Mesodermal cell (in vitro differentiated cells): ENCODE measurements at regions not wholly inside any gene's neighbourhood (a gene's known extent, or its start where the extent isn't known, plus 50 kb on each side); places are given as distances from the start of the nearest gene placed in this dataset.

Experiments
- H3K27ac ChIP-seq: 2 replicates; pipeline ENCODE4 v1.7.0; 2013; ENCODE audit warnings: mild to moderate bottlenecking, low read depth, low read length, moderate library complexity; ENCODE audit not compliant: severe bottlenecking
- H3K36me3 ChIP-seq: 2 replicates; pipeline ENCODE4 v1.7.1; 2013; ENCODE audit warnings: mild to moderate bottlenecking, low read length, moderate library complexity; ENCODE audit not compliant: control insufficient read depth, insufficient read depth
- H3K4me1 ChIP-seq: one replicate; pipeline ENCODE4 v1.7.1; 2013; ENCODE audit warnings: mild to moderate bottlenecking, low read length; ENCODE audit not compliant: insufficient read depth, control insufficient read depth, poor library complexity, severe bottlenecking
- H3K4me3 ChIP-seq: 2 replicates; pipeline ENCODE4 v1.7.0; 2013; ENCODE audit warnings: low read length, control low read depth, mild to moderate bottlenecking; ENCODE audit not compliant: insufficient read depth, poor library complexity, severe bottlenecking; ENCODE audit errors: extremely low read depth
- H3K9me3 ChIP-seq: 2 replicates; pipeline ENCODE4 v1.7.1; 2013; ENCODE audit warnings: mild to moderate bottlenecking, low read length, moderate library complexity; ENCODE audit not compliant: control insufficient read depth
- whole genome bisulfite sequencing, 2 experiments: methylation state at CpG; one replicate each; pipeline ENCODE4 v1.1.5; 2013; ENCODE audit warnings: missing lambda C conversion rate in 2 of 2; ENCODE audit not compliant: insufficient coverage in 2 of 2; 5-methylcytosine and 5-hydroxymethylcytosine counted together

DNA sequence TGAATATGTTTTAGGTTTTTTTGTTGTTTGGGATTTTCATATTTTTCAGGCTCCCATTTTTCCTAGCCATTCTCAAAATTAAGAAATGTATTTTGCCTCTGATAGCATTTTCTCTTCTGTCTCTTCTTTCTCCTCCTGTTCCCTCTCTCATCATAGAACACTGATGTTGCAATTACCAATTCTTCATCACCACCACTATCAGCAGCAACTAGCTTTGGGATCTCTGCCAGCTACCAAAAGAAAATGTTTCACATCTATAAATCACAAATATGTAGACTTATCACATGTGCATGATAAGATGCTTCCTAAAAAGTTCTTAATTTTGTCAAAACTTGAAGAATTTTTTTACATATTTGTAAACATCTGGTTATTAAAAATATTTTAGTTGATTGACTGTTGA is 887.1 kb downstream of the MAT2B start:
- Histone ChIP-seq H3K27ac (no peak overlapping the region), H3K4me3 (no peak overlapping the region), H3K36me3 (no peaks in the 10 kb centered on the region), H3K9me3 (no peaks in the 10 kb centered on the region), H3K4me1 (no peaks in the 10 kb centered on the region)

- no peaks in the 10 kb centered on the region for H3K36me3 ChIP-seq
- WGBS, 2 experiments, result no CpG with 5 or more reads among the region's 5 CpGs
- no peak overlapping the region for H3K4me3 ChIP-seq
- H3K27ac ChIP-seq, result no peak overlapping the region
- no peaks in the 10 kb centered on the region for H3K9me3 ChIP-seq
- H3K4me1 ChIP-seq, result no peaks in the 10 kb centered on the region
These were observed 889.3 kb downstream of the MAT2B start for GRCh38 chr5:164394686-164395194.

DNA sequence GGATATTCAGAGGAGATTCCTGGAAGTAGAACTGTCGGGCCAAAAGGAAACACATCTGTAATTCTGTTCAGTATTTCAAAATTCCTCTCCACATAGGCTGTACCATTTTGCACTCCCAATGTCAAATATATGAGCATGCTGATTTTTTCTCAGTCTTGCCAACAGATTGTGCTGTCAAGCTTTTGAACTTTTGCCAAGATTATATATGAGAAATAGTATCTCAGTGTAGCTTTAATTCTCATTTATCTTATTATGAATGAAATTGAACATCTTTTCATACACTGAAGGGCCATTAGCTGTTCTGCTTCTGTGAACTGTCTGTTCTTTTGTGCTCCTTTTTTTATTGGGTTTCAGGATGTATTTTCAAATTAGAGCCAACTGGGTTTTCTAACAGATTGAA is 907.1 kb downstream of the MAT2B start:
- H3K27ac ChIP-seq, result no peak overlapping the region
- H3K36me3 ChIP-seq, result no peaks in the 10 kb centered on the region
- no CpG with 5 or more reads among the region's 1 CpG for WGBS, 2 experiments
- H3K9me3 ChIP-seq, result no peaks in the 10 kb centered on the region
- no peak overlapping the region for H3K4me3 ChIP-seq
- H3K4me1 ChIP-seq, result no peaks in the 10 kb centered on the region

- no peaks in the 10 kb centered on the region for H3K4me1 ChIP-seq
- H3K9me3 ChIP-seq, result peaks cover 4% of the 10 kb centered on the region
- H3K4me3 ChIP-seq, result no peak overlapping the region
- H3K27ac ChIP-seq, result no peak overlapping the region
- H3K36me3 ChIP-seq, result no peaks in the 10 kb centered on the region
- WGBS, 2 experiments, result no CpG with 5 or more reads among the region's 2 CpGs
These were observed 914.7 kb downstream of the MAT2B start for GRCh38 chr5:164420161-164420560.

DNA sequence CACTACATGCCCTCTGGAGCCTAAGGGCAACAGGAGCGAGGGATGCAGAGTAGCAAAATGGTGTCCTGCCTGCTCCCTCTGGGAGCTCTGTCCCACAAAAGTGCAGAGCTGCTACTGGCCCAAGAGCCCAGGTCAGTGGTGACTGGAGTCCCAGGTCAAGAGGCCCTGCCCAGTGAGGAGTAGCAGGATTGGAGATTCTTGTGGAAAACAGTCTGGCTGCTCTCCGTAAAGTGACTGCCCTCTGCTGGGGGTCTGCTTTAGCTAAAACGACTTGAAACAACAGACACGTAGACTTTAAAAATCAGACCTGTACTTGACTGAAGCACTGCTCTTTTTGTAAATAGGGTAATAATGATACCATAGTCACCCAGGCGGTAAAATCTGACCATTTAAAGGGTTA is 917.0 kb downstream of the MAT2B start:
- WGBS, 2 experiments, result 80% methylated on average over 1 to 2 of the region's 5 CpGs
- Histone ChIP-seq H3K27ac (no peak overlapping the region), H3K36me3 (no peaks in the 10 kb centered on the region), H3K4me3 (no peak overlapping the region), H3K4me1 (no peaks in the 10 kb centered on the region), H3K9me3 (peaks cover 4% of the 10 kb centered on the region)

GRCh38 chr5:164431634-164432304 is 926.4 kb downstream of the MAT2B start:
- Histone ChIP-seq H3K36me3 (no peaks in the 10 kb centered on the region), H3K27ac (no peak overlapping the region), H3K4me3 (no peak overlapping the region), H3K4me1 (peaks cover 11% of the 10 kb centered on the region), H3K9me3 (no peaks in the 10 kb centered on the region)
- 60 to 90% methylated on average over 1 to 2 of the region's 4 CpGs for WGBS, 2 experiments

DNA sequence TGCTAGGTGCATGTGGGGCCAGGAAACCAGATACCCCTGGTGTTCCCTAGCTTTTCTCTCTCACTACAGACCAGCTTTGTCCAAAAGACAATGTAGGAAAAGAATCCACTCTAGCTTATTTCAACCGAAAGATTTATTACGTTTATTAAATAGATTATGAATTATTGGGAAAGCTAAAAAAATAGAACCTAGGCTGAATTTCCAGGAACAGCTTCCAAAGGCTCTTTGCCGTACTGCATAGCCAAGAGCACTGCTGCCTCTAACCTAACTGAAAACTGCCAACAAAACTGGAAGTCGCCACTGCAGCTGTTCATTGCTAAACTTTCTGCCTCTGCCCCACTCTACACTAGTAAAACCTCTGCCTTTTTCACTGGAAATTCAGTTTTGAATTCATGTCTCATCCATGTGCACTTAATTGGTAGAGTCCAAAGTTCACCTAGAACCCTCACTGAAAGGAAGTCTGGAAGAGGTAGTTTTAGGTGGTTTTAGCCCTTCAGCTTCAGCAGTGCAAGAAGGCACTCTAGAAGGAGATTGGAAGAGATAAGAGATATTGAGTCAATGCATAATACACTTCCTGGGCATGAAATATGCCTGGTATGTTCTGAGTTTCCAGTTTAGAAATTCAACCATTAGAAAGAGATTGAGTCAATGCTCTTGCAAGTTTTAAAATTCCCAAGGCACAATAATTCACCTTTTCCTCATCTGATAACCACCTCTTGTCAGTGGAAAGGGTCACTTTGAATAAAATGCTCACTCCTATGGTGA is 927.9 kb downstream of the MAT2B start:
- H3K4me1 ChIP-seq, result peaks cover 11% of the 10 kb centered on the region
- H3K9me3 ChIP-seq, result no peaks in the 10 kb centered on the region
- H3K27ac ChIP-seq, result no peak overlapping the region
- 89 to 100% methylated on average over 2 of the region's 4 CpGs for WGBS, 2 experiments
- no peaks in the 10 kb centered on the region for H3K36me3 ChIP-seq
- H3K4me3 ChIP-seq, result no peak overlapping the region

- H3K36me3 ChIP-seq, result no peaks in the 10 kb centered on the region
- WGBS, 2 experiments, result no CpG with 5 or more reads among the region's 3 CpGs
- peaks cover 11% of the 10 kb centered on the region for H3K4me1 ChIP-seq
- no peak overlapping the region for H3K4me3 ChIP-seq
- no peak overlapping the region for H3K27ac ChIP-seq
- no peaks in the 10 kb centered on the region for H3K9me3 ChIP-seq
These were observed 930.2 kb downstream of the MAT2B start for GRCh38 chr5:164435576-164435975.

GRCh38 chr5:164439799-164440198 is 934.4 kb downstream of the MAT2B start:
- Histone ChIP-seq H3K36me3 (no peaks in the 10 kb centered on the region), H3K4me3 (no peak overlapping the region), H3K9me3 (no peaks in the 10 kb centered on the region), H3K27ac (no peak overlapping the region), H3K4me1 (no peaks in the 10 kb centered on the region)
- WGBS, 2 experiments, result 100% methylated on average over 1 of the region's 1 CpG; no CpG with 5 or more reads in 1 of the 2 experiments

DNA sequence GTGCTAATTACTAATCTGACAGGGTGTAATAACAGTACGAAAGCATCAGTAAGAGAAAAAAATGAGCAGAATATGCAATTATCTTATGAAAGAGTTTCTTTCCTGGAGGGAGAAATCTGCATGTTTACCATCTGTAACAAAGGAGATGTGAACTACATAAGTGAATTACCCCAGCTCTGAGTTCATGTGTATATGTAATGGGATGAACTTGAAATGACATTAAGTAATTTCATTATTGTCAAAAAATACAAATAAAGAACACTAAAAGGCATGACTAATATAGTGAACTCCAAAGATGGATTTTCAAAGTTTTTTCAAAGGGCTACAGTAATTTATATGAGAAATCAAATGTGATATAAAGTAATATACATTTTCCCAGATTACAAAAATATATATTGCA is 944.0 kb downstream of the MAT2B start:
- Histone ChIP-seq H3K27ac (no peak overlapping the region), H3K4me3 (no peak overlapping the region), H3K9me3 (no peaks in the 10 kb centered on the region), H3K36me3 (no peaks in the 10 kb centered on the region), H3K4me1 (no peaks in the 10 kb centered on the region)
- 100% methylated on average over 1 of the region's 1 CpG for WGBS, 2 experiments

DNA sequence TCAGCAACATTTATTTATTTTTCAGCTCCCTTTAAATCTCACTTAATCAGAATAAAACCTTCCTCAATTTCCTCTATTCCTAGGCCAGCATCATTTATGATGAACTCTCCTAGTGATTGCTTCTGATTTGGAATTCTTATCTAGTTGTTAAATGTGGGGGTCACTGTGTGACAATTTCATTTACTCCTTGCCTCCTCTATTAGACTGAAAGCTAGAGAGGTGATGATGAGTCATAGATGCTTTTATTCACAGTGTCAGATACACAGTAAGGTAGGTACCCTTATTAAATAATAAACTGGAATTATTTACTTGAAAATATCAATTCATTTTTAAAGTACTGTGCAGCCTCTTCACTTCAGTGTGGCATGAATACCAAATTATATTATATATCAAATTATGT is 960.6 kb downstream of the MAT2B start:
- Histone ChIP-seq H3K4me3 (no peak overlapping the region), H3K9me3 (no peaks in the 10 kb centered on the region), H3K27ac (no peak overlapping the region), H3K4me1 (no peaks in the 10 kb centered on the region), H3K36me3 (no peaks in the 10 kb centered on the region)
